Loucy (cell line): ENCODE measurements at regions not wholly inside any gene's neighbourhood (a gene's known extent, or its start where the extent isn't known, plus 50 kb on each side); places are given as distances from the start of the nearest gene placed in this dataset.

Experiments
- EZH2phosphoT487 ChIP-seq: fragments of 200-600 bp; IDR thresholded peaks from 2 replicates; pipeline ENCODE4 v1.6.1; 2018; ENCODE audit warnings: antibody characterized with exemption, mild to moderate bottlenecking, moderate library complexity, borderline replicate concordance
- TF ChIP-seq, protein P1 (sequence below): fragments of 200-600 bp; sonication (generic); conservative IDR thresholded peaks from 2 replicates; pipeline ENCODE4 v1.5.1; 2014; ENCODE audit warnings: mild to moderate bottlenecking, antibody characterized with exemption, low read length

GRCh38 chr10:110426294-110427181, 71.2 kb upstream of the DUSP5 start:
- TF ChIP-seq, protein P1, sequence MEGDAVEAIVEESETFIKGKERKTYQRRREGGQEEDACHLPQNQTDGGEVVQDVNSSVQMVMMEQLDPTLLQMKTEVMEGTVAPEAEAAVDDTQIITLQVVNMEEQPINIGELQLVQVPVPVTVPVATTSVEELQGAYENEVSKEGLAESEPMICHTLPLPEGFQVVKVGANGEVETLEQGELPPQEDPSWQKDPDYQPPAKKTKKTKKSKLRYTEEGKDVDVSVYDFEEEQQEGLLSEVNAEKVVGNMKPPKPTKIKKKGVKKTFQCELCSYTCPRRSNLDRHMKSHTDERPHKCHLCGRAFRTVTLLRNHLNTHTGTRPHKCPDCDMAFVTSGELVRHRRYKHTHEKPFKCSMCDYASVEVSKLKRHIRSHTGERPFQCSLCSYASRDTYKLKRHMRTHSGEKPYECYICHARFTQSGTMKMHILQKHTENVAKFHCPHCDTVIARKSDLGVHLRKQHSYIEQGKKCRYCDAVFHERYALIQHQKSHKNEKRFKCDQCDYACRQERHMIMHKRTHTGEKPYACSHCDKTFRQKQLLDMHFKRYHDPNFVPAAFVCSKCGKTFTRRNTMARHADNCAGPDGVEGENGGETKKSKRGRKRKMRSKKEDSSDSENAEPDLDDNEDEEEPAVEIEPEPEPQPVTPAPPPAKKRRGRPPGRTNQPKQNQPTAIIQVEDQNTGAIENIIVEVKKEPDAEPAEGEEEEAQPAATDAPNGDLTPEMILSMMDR = no peak
- TF ChIP-seq EZH2phosphoT487 = no peak
